Fibroblast of peridontal ligament (primary cell): ENCODE measurements at regions not wholly inside any gene's neighbourhood (a gene's known extent, or its start where the extent isn't known, plus 50 kb on each side); places are given as distances from the start of the nearest gene placed in this dataset.
"Not testable (repeated sequence)": the region's sequence is repeated elsewhere in the genome, so short reads cannot be mapped to it uniquely, and the experiment has no call there.

Source experiments
- DNase-seq: peaks from one replicate; pipeline ENCODE4 v3.0.0-alpha.2; 2010; ENCODE audit errors: extremely low read depth

DNA sequence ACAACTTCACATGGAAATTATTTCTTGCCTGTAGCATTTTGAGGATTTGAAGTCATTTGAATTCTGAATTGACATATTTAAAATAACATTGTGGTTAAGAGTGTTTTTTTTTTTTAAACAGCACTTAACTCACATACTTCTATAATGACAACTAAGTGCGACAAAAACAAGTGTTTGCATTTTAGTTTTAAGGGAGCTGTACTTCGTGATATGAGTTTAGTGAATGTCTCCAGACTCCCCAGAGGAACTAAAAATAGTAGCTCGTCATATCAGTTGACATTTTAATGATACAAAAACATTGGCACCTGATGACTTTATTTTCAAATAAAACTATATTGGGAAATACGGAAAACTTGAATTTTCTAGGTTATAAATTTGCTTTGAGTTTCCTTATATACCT is 389.6 kb upstream of the MON1B start:
- no peak for DNase-seq

DNA sequence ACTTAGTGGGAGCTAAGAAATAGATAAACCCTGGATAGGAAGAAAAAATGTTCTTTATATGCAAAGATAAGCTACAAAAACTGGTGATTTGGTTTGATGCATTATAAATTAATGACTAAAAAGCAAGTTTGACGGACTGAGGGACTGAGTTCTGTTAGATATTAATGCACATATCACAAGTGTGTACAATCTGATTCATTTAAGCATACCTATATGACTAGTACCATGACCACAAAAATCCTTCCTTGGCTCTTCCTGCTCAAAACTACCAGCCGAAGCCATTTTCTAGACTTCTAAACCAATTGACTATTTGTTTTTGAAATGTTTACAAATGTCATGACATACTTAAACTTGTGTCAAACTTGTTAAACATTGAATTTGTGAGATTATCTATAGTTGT is 374.5 kb upstream of the MON1B start:
- no peak for DNase-seq

DNA sequence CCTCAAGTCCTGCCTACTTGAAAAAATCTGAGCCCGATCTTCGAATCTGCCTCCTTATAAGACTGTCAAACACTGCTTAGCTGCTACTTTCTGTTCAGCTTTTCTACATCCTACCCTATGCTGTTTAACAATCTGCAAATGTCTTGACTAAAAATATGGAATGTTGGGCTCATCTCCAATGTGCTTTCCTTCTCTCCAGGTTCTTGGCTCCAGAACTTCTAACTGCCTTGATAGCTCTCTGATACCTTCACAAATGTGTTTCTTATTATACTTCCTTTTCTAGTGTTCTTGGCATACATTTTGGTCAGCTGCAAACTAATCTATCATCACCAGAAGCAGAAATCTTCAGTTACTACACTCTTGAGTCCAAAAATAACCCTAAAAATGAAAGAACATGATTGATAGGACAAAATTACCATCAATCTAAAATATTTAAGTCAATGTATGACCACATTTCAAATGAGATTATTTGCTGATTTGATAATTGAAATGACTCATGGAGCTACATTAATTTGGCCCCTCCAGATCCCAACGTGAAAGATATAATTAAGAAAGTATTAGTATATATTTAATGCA is 372.3 kb upstream of the MON1B start:
- DNase-seq, result peak; percentile 8

DNA sequence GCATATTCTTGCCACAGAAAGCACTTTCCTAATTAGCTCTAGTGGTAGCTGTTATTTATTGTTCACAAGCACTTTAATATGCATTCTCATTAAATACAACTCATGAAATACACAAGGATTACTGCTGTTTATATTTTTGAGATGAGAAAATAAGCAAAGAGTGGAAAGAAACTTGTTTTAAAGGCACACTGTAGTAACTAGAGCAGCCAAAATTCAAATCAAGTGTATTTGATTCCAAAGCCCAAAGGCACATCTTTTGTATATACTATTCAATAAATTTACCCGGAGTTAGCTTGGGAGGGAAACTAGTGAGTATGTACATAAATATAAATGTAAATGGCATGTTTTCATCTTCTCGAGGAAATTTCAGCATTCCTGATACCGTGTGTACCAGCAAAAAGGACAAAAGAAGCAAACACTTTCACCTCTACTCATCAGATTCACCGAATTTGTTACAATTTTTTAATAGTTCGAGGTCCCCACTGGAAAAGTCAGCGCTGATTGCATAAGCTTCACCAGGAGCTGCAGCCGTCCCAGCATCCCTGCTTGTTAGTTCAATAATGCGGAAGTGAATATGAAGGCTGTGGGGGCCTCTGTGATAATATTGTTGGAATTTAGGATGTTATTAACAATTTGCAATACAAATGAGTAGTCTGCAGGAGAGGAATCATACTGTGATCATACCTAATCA is 371.6 kb upstream of the MON1B start:
- DNase-seq, result no peak

DNA sequence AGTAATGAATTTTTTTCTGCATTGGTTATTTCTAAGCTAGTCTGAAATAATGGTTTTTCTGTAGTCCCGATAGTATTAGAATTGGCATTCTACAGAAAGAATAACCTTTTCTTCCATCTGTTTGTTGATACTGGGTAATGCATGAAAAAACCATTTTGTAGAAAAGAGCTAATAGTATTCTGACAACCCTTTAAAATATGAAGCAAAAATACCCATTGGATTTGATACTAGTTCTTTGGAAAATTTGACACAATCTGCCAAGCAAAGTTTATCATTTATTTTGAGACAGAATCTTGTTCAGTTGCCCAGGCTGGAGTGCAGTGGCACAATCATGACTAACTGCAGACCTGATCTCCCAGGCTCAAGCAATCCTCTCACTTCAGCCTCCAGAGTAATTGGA is 366.8 kb upstream of the MON1B start:
- no peak for DNase-seq

DNA sequence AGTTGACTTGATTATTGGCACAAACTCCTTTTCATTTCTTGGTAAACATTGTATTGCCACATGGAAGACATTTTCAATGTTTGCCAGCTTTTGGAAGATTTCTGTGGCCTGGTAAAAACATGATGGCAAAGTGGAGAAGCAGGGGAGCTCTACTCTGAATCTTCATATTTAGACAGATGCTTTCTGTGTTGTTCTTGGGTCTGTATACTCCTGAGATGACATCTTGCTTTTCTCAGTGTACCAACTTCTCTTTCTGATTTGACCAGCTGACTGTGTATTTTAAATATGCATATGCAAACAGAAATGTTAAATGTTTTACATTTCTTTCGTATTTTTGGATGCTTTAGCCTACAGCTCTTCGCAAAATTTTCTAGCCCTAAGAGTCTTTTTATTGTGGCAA is 366.2 kb upstream of the MON1B start:
- no peak for DNase-seq

DNA sequence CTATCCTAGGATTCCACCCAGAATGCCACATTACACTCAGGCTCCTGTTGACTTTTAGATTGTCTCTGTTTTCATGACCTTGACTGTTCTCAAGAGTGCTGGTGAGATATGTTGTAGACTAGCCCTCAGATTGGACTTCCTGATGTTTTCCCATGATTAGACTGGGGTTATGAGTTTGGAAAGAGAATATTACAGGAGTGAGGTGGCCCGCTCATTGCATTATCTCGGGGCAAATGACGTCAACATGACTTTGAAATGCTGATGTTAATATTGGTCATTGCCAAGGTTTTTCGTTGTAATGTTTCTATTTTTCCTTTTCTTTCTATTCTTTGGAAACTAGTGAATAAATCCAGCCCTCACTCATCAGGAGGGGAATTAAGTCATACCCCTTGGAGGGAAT is 355.7 kb upstream of the MON1B start:
- peak; percentile 7 for DNase-seq

DNA sequence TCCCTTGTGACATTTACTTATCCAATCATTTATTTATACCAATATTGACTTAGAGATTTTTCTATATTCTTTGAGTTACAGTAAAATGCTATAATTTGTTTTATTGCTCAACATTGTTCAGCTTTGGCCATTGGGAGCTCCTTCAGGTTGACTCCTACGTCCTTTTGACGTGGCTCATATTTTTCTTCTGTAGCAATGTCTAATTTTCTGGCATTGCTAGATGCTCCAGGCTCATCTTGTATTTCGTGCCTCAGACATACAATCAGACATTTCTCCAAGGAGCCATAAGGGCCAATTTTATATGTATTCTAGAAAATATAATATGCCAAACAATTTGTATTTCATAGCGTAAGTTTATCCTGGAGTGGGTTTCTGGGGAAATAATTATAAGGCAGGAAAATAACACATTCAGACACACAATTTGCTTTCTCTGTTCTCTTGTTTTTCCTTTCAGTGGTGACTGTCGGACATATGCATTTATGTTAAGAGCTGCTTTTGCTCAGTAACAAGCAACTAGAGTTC is 355.1 kb upstream of the MON1B start:
- DNase-seq, result no peak

DNA sequence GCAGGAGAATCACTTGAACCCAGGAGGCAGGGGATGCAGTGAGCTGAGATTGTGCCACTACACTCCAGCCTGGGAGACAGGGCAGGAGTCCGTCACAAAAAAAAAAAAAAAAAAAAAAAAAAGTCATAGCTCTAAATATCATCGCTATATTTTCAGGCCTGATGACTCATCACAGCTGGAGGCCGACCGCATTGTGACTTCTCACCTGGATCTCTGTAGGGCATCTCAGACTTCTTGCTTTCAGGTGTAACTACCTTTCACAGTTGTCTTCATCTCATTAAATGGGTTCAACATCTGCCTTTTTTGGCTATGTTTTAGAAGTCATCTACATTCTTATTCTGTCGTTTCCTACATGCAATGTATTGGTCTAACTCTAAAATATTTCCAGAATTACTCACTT is 353.1 kb upstream of the MON1B start:
- no peak for DNase-seq

DNA sequence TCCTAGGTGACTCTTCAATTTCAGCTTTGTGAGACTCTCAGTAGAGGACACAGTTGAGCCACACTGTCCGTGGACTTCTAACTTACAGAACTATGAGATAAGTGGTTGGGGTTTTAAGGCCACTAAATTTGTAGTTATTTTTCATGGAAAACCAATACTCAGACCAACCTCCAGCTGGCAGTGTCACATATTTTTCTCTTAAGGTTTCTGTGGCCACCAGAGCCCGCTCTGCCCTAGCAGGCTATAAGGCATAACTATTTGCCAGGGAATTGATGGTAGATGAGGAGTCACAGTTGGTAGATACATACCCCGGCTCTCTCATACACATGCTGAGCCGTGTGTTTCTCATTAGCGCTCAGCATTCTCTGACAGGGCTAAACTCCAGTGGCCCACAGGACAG is 336.8 kb upstream of the MON1B start:
- peak; percentile 51 for DNase-seq

DNA sequence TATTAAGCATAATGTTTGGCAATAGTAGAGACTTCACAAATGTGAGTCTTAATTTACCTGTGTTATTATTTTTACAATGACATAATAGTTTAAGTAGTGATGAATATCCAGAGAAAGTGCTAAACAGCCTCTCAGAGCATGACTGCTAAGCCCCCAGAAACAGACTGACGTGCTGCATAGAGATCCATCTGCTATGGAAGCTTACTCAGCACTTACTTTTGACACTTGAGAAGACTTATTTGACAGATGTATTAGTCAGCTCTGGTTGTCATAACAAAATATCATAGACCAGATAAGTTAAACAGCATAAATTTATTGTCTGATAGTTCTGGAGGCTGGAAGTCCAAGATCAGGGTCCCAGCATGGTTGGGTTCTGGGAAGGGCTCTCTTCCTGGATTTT is 334.9 kb upstream of the MON1B start:
- no peak for DNase-seq

DNA sequence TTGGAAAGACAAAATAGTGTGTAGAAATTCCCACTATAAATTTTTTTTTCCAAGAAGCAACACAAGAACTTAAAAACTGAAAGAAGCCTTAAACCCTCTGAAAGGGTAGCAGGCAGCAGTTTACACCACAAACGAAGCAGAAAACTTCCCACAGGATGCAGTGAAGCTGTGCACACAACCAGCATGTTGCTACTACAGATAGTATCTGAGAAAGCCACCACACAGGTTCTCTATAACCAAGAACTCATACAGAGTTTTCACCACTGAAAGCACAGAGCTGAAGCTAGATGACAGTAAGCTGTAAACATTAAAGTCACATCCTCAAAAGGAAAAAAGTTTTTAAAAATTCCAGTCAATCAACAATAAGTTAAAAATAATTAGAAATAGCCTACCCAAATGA is 333.6 kb upstream of the MON1B start:
- no peak for DNase-seq

DNA sequence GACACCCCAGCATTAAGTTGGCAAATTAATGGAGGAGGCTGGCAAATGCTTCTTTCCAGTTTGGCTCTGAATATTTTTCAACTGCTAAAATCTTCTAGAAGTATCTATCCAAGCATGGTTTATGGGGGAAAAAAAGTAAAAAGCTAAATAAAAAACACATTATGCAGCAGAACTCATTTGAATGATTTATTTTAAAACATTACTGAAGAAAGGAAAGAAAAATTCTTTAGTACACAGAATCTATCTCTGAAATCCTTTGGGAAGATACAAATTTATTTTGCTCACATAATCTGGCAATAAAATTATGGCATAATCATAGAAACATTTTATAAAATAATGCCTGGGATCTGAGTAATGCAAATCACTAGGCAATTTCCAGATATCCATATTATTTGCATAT is 328.1 kb upstream of the MON1B start:
- DNase-seq, result no peak

DNA sequence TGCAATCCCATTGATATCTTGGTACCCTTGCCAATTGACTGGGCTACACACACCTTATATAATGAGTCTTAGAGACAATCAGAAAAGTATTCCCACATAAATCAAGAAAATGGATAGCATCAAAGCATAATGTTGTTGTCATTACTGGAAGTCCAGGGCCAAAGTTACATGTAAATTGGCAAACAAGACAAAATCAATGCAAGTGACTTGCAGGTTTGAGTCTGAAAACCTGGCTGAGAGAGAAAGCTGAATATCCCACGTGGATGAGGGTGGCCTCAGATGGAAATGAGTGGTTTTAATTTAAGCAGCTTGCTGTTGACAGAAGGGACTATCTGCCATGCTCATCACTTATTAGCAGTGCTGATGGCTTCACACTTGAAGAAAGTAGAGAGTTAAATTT is 324.0 kb upstream of the MON1B start:
- DNase-seq, result no peak

DNA sequence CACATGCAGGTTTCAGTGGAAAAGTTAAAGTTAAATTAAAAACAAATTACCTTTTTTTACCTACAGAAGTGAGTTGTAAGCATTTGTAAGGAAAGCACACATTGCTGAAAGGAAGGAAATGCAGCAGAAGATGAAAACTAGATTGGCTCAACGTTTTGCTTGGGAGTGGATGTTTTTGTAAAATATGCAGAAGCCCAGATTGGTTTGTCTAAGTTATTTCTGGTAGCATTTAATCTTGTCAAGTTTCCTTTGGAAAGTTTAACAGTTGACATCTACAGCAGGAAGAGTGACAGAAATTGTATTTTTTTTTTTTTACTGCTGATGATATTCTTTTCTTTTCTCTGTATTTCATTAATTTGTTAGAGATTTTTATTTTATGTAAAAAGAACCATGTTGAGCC is 315.1 kb upstream of the MON1B start:
- no peak for DNase-seq

DNA sequence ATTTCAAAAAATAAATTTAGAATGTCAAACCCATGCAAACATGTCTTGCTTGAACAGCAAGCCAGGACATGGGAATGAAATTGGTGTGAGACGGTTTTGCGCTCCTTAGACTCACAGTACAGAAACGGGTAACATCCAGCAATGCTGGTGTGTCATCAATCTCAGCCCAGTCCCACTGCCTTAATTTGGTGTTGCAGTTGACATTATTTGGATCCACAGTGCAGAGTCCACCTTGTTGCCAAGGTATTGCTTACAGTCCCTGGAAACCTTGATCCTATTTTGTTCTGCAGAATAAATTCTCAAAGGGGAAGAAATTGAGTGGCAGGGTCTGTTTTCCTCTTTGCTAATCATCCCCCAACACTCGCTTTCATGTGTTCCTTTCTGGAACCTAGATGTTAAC is 311.6 kb upstream of the MON1B start:
- no peak for DNase-seq

DNA sequence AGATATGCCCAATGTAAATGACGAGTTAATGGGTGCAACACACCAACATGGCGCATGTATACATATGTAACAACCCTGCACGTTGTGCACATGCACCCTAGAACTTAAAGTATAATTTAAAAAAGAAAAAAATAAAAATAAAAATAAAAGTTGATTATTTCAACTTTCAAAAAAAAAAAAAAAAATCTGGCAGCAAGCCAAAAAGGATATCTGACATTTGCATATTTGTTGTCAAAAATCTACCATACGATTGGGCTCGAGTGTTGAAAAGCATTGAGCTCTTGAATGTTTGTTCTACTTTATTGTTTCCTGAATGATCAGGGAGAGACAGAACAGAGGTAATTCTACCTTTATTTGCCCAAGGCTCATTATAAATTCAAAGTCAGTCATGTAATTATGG is 310.5 kb upstream of the MON1B start:
- not testable (repeated sequence) for DNase-seq

DNA sequence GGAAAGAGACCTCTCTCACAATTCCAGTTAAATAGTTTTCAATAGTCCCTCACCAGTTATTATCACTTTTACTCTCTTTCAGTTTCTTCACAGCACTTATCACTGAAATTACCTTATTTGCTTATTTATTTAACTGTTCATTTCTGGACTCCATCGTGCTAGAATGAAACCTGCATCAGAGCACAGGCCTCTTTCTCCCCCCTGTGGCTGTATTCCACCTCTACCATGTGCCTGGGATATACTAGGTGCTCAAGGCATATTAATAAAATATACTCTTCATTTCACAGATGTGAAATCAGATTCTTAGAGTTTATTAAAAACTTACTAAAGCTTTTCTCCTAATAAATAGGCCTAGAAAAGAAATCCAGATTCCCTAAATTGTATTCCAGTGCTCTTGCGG is 308.9 kb upstream of the MON1B start:
- no peak for DNase-seq

DNA sequence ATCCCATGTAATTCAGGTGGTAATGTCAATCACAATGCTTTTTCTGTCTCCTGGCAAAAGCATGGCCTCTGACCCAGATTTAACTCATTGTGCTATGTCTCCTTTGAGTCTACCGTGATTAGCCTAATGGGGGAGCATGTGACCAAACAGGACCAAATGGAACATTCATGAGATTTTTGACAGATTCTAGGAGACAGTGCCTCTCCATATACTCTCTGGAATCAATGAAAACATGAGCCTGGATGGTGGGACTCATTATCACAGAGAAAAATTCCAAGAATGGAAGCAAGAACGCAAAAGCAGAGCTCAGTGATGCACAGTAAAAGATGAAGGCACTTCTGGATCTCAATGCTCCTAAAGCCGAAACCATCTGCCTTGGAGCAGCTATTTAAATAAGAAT is 307.9 kb upstream of the MON1B start:
- no peak for DNase-seq

DNA sequence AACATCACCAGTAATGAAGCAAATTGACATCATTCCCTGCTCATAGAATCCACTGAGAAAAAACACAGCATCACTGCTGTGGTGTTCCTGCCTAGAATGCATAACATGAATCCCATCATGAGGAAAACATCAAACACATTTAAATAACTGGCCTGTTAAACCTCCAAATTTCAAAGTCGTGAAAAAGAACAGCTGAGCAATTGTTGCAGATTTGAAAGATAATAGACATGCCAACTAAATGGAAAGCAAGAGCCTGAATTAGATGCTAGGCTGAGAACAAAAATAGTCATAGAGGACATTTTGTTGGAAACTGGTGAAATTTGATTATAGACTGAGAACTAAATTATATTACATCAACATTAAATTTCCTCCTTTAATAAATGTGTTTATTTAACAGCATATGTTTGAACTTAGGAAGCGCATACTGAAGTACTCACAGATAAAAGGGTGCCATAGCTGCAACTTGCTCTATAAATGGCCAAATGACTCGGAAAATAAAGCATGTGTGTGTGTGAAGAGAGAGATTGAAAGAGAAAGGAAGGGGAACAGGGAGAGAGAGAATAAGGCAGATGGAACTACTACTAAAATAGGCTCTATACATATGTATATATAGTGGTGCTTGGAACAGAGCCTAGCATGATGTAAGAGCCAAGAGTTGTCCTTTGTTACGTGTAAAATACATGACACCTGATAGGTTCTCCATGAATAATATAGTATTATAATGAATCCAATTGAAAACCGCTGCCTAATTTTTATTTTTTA is 305.0 kb upstream of the MON1B start:
- no peak for DNase-seq

DNA sequence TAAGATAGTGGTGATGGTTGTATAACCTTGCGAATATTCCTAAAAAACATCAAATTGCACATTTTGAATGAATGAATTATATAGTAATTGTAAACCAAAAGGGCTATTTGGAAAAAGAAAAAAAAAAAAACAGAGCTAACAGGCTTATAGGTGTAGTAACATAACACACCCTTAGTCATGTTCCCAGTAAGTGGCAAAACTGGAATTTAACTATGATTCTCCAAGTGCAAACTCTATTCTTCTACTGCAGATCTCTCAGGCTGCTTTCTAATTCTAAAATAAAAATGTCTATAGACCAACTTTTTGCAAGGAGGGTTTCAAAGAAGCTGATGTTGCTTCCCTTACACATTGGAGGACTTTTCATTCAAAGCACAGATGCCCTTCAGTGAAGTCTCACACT is 293.2 kb upstream of the MON1B start:
- DNase-seq, result no peak

DNA sequence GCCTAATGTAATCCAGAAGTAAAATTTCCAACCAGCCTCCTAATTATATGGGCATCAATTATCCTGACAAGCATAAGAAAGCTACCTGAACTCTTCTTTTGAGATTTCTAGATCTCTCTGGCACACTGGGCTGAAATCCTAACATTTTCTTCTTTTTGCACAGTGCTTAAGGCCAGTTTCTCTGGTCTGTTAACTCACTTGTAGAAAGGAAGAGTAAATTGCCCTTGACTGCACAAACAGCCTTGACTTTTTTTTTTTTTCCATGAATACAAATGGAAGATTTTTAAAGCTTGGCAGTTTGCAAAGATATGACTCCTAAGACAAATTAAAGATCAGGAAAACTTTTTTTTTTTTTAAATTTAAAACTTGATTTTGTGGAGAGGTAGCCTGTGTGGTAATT is 291.2 kb upstream of the MON1B start:
- DNase-seq, result no peak
